HUES6 (cell line): ENCODE measurements at regions not wholly inside any gene's neighbourhood (a gene's known extent, or its start where the extent isn't known, plus 50 kb on each side); places are given as distances from the start of the nearest gene placed in this dataset.
A peak's percentile ranks its signal among the peaks of the same experiment; 100 is the strongest.
"Not testable (repeated sequence)": the region's sequence is repeated elsewhere in the genome, so short reads cannot be mapped to it uniquely, and the experiment has no call there.

Source experiments
- H3K27ac ChIP-seq: 2 replicates; pipeline ENCODE4 v1.7.0; 2013; ENCODE audit warnings: low read depth, mild to moderate bottlenecking, low read length, inconsistent platforms
- H3K27me3 ChIP-seq: 2 replicates; pipeline ENCODE4 v1.6.1; 2013; ENCODE audit warnings: low read length; ENCODE audit not compliant: control insufficient read depth, insufficient read depth
- H3K36me3 ChIP-seq: 2 replicates; pipeline ENCODE4 v1.6.1; 2013; ENCODE audit warnings: low read length; ENCODE audit not compliant: control insufficient read depth, insufficient read depth
- H3K4me1 ChIP-seq: 2 replicates; pipeline ENCODE4 v1.6.1; 2013; ENCODE audit warnings: low read length; ENCODE audit not compliant: control insufficient read depth, insufficient read depth
- H3K4me3 ChIP-seq: 2 replicates; pipeline ENCODE4 v1.5.1; 2013; ENCODE audit warnings: low read depth, low read length
- H3K9ac ChIP-seq: one replicate; pipeline ENCODE4 v1.6.1; 2013; ENCODE audit warnings: mild to moderate bottlenecking, low read length
- H3K9me3 ChIP-seq: 2 replicates; pipeline ENCODE4 v1.6.1; 2013; ENCODE audit warnings: low read depth, low read length; ENCODE audit not compliant: control insufficient read depth, insufficient read depth

GRCh38 chr3:63136249-63136648, 141.9 kb upstream of the SYNPR start:
- peak overlapping the region; percentile 39 for H3K9ac ChIP-seq

GRCh38 chr3:63142681-63143080, 135.4 kb upstream of the SYNPR start:
- Histone ChIP-seq H3K36me3 (no peaks in the 10 kb centered on the region), H3K9me3 (no peaks in the 10 kb centered on the region), H3K9ac (no peak overlapping the region), H3K27ac (no peak overlapping the region), H3K27me3 (no peaks in the 10 kb centered on the region), H3K4me1 (no peaks in the 10 kb centered on the region), H3K4me3 (no peak overlapping the region)

More at GRCh38 chr3:63136249-63136648, 141.9 kb upstream of the SYNPR start:
- H3K4me3 ChIP-seq = peak overlapping the region; percentile 49
- H3K27me3 ChIP-seq, H3K36me3 ChIP-seq, H3K9me3 ChIP-seq: not testable (repeated sequence)
- peaks cover 15% of the 10 kb centered on the region for H3K4me1 ChIP-seq
- peak overlapping the region; percentile 80; the same call in 1 of the 2 replicates for H3K27ac ChIP-seq

GRCh38 chr3:63146154-63146553, 132.0 kb upstream of the SYNPR start:
- Histone ChIP-seq H3K9me3 (no peaks in the 10 kb centered on the region), H3K9ac (no peak overlapping the region), H3K4me3 (no peak overlapping the region), H3K27ac (no peak overlapping the region), H3K36me3 (no peaks in the 10 kb centered on the region), H3K4me1 (no peaks in the 10 kb centered on the region), H3K27me3 (no peaks in the 10 kb centered on the region)

GRCh38 chr3:63150880-63151279, 127.2 kb upstream of the SYNPR start:
- H3K4me1 ChIP-seq = no peaks in the 10 kb centered on the region
- no peak overlapping the region for H3K27ac ChIP-seq
- no peaks in the 10 kb centered on the region for H3K36me3 ChIP-seq

GRCh38 chr3:63151897-63152296, 126.2 kb upstream of the SYNPR start:
- no peaks in the 10 kb centered on the region for H3K9me3 ChIP-seq
- no peak overlapping the region for H3K9ac ChIP-seq
- H3K27me3 ChIP-seq = no peaks in the 10 kb centered on the region
- no peaks in the 10 kb centered on the region for H3K36me3 ChIP-seq
- H3K4me1 ChIP-seq = no peaks in the 10 kb centered on the region
- no peak overlapping the region for H3K27ac ChIP-seq
- H3K4me3 ChIP-seq = no peak overlapping the region

More at GRCh38 chr3:63150880-63151279, 127.2 kb upstream of the SYNPR start:
- no peaks in the 10 kb centered on the region for H3K27me3 ChIP-seq
- no peak overlapping the region for H3K4me3 ChIP-seq
- no peaks in the 10 kb centered on the region for H3K9me3 ChIP-seq
- H3K9ac ChIP-seq = no peak overlapping the region

GRCh38 chr3:63159764-63160163, 118.3 kb upstream of the SYNPR start:
- H3K4me3 ChIP-seq = no peak overlapping the region
- H3K27me3 ChIP-seq = no peaks in the 10 kb centered on the region; the same call in 1 of the 2 replicates
- no peaks in the 10 kb centered on the region for H3K4me1 ChIP-seq
- H3K27ac ChIP-seq = no peak overlapping the region
- no peaks in the 10 kb centered on the region for H3K9me3 ChIP-seq
- H3K9ac ChIP-seq = no peak overlapping the region
- H3K36me3 ChIP-seq = no peaks in the 10 kb centered on the region

- H3K4me1 ChIP-seq = peaks cover 15% of the 10 kb centered on the region
- H3K9me3 ChIP-seq = no peaks in the 10 kb centered on the region
- no peak overlapping the region for H3K4me3 ChIP-seq
- no peak overlapping the region for H3K27ac ChIP-seq
- no peaks in the 10 kb centered on the region for H3K27me3 ChIP-seq
- no peaks in the 10 kb centered on the region for H3K36me3 ChIP-seq
- H3K9ac ChIP-seq = no peak overlapping the region
These were observed 111.0 kb upstream of the SYNPR start for GRCh38 chr3:63167113-63167512.

GRCh38 chr3:63168179-63168578, 109.9 kb upstream of the SYNPR start:
- no peak overlapping the region for H3K27ac ChIP-seq
- H3K9ac ChIP-seq = no peak overlapping the region
- no peak overlapping the region for H3K4me3 ChIP-seq
- H3K36me3 ChIP-seq = no peaks in the 10 kb centered on the region
- H3K27me3 ChIP-seq = no peaks in the 10 kb centered on the region
- H3K4me1 ChIP-seq = peaks cover 15% of the 10 kb centered on the region
- H3K9me3 ChIP-seq = no peaks in the 10 kb centered on the region

GRCh38 chr3:63179862-63180522, 98.1 kb upstream of the SYNPR start:
- Histone ChIP-seq H3K4me1 (no peaks in the 10 kb centered on the region), H3K27me3 (no peaks in the 10 kb centered on the region), H3K36me3 (no peaks in the 10 kb centered on the region), H3K9ac (no peak overlapping the region), H3K4me3 (no peak overlapping the region), H3K27ac (no peak overlapping the region), H3K9me3 (peaks cover 8% of the 10 kb centered on the region)

GRCh38 chr3:63192248-63192647, 85.9 kb upstream of the SYNPR start:
- Histone ChIP-seq H3K4me1 (no peaks in the 10 kb centered on the region), H3K4me3 (no peak overlapping the region), H3K9ac (no peak overlapping the region), H3K36me3 (no peaks in the 10 kb centered on the region), H3K9me3 (no peaks in the 10 kb centered on the region), H3K27ac (no peak overlapping the region), H3K27me3 (no peaks in the 10 kb centered on the region)

- Histone ChIP-seq H3K9ac (no peak overlapping the region), H3K27me3 (no peaks in the 10 kb centered on the region), H3K4me1 (no peaks in the 10 kb centered on the region), H3K36me3 (no peaks in the 10 kb centered on the region), H3K27ac (no peak overlapping the region), H3K4me3 (no peak overlapping the region), H3K9me3 (no peaks in the 10 kb centered on the region)
These were observed 84.5 kb upstream of the SYNPR start for GRCh38 chr3:63193647-63194046.
